HG03565 (cell line): ENCODE measurements at regions not wholly inside any gene's neighbourhood (a gene's known extent, or its start where the extent isn't known, plus 50 kb on each side); places are given as distances from the start of the nearest gene placed in this dataset.
"Not testable (repeated sequence)": the region's sequence is repeated elsewhere in the genome, so short reads cannot be mapped to it uniquely, and the experiment has no call there.

Experiments
- ATAC-seq: cut with Tn5 transposase; IDR thresholded peaks from one replicate; pipeline ENCODE4 v1.9.1; 2021; ENCODE audit warnings: mild to moderate bottlenecking, moderate library complexity; ENCODE audit not compliant: unreplicated experiment

GRCh38 chr7:106386958-106387357 lies 102.2 kb upstream of the NAMPT start:
- ATAC-seq = no peak

GRCh38 chr7:106384373-106384772 lies 99.6 kb upstream of the NAMPT start:
- ATAC-seq = no peak

GRCh38 chr7:106382929-106383328 lies 98.1 kb upstream of the NAMPT start:
- ATAC-seq = no peak

- no peak for ATAC-seq
Observed at GRCh38 chr7:106382129-106382528, 97.3 kb upstream of the NAMPT start.

- no peak for ATAC-seq
Observed at GRCh38 chr7:106381252-106381651, 96.5 kb upstream of the NAMPT start.

- ATAC-seq = no peak
Observed at GRCh38 chr7:106377847-106378361, 93.1 kb upstream of the NAMPT start.

GRCh38 chr7:106376026-106376799 lies 91.4 kb upstream of the NAMPT start:
- ATAC-seq = no peak

- ATAC-seq = no peak
Observed at GRCh38 chr7:106375499-106375898, 90.7 kb upstream of the NAMPT start.

GRCh38 chr7:106374437-106374836 lies 89.7 kb upstream of the NAMPT start:
- no peak for ATAC-seq

GRCh38 chr7:106372595-106373318 lies 88.0 kb upstream of the NAMPT start:
- no peak for ATAC-seq

- ATAC-seq = no peak
Observed at GRCh38 chr7:106372126-106372525, 87.3 kb upstream of the NAMPT start.

- ATAC-seq = no peak
Observed at GRCh38 chr7:106371629-106372028, 86.8 kb upstream of the NAMPT start.

GRCh38 chr7:106370542-106370941 lies 85.8 kb upstream of the NAMPT start:
- no peak for ATAC-seq

- ATAC-seq = no peak
Observed at GRCh38 chr7:106369816-106370215, 85.0 kb upstream of the NAMPT start.

- no peak for ATAC-seq
Observed at GRCh38 chr7:106369352-106369751, 84.6 kb upstream of the NAMPT start.

GRCh38 chr7:106367664-106368063 lies 82.9 kb upstream of the NAMPT start:
- no peak for ATAC-seq

GRCh38 chr7:106367018-106367420 lies 82.2 kb upstream of the NAMPT start:
- ATAC-seq = no peak

GRCh38 chr7:106365252-106366005 lies 80.6 kb upstream of the NAMPT start:
- ATAC-seq = peak; percentile 76

- ATAC-seq = not testable (repeated sequence)
Observed at GRCh38 chr7:106362507-106362906, 77.7 kb upstream of the NAMPT start.

- peak; percentile 49 for ATAC-seq
Observed at GRCh38 chr7:106358103-106358663, 73.4 kb upstream of the NAMPT start.

GRCh38 chr7:106357675-106358074 lies 72.9 kb upstream of the NAMPT start:
- ATAC-seq = no peak
